Endothelial cell (in vitro differentiated cells): ENCODE measurements at regions not wholly inside any gene's neighbourhood (a gene's known extent, or its start where the extent isn't known, plus 50 kb on each side); places are given as distances from the start of the nearest gene placed in this dataset.

Source experiments
- DNase-seq: peaks from one replicate; pipeline ENCODE4 v3.0.0; 2021; ENCODE audit warnings: low spot score
- H3K27ac Mint-ChIP-seq: one replicate; pipeline ENCODE4 v1.8.0; 2021; ENCODE audit warnings: mixed read lengths, inconsistent platforms; ENCODE audit not compliant: unreplicated experiment
- H3K27me3 Mint-ChIP-seq: one replicate; pipeline ENCODE4 v1.8.0; 2021; ENCODE audit warnings: mild to moderate bottlenecking, moderate library complexity, mixed read lengths, inconsistent platforms; ENCODE audit not compliant: unreplicated experiment
- H3K36me3 Mint-ChIP-seq: one replicate; pipeline ENCODE4 v1.8.0; 2021; ENCODE audit warnings: mild to moderate bottlenecking, low read depth, mixed read lengths, inconsistent platforms; ENCODE audit not compliant: unreplicated experiment
- H3K4me1 Mint-ChIP-seq: one replicate; pipeline ENCODE4 v1.8.0; 2021; ENCODE audit warnings: mild to moderate bottlenecking, mixed read lengths, inconsistent platforms; ENCODE audit not compliant: unreplicated experiment
- H3K4me3 Mint-ChIP-seq: one replicate; pipeline ENCODE4 v1.8.0; 2021; ENCODE audit warnings: mild to moderate bottlenecking, mixed read lengths, inconsistent platforms; ENCODE audit not compliant: unreplicated experiment
- H3K9me3 Mint-ChIP-seq: one replicate; pipeline ENCODE4 v1.8.0; 2021; ENCODE audit warnings: mixed read lengths, inconsistent platforms; ENCODE audit not compliant: unreplicated experiment
- CTCF ChIP-seq: fragments of 200-600 bp; sonication (generic); IDR thresholded peaks from one replicate; pipeline ENCODE4 v1.5.0; 2021; ENCODE audit warnings: antibody characterized with exemption; ENCODE audit not compliant: unreplicated experiment

DNA sequence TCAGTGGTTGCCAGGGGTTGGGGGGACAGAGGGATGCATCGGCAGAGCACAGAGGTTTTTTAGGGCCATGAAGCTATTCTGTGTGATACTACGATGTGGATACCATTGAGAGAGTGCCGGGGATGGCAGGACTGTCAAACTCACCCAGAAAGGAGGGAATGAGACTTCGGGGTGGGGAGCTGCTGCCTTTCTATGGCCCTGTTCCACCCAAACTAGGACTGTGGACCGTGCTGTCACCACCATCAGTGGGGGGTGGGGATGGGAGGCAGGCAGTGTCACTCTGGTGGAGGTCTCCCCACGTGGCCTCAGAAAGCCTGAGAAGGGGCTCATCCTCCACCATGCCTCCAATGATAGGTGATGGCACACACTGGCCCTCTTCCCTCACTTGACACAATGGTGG, 146.2 kb downstream of the PTPN20 start:
- Mint-ChIP-seq H3K9me3 (no peaks in the 10 kb centered on the region), H3K36me3 (no peaks in the 10 kb centered on the region), H3K27ac (no peak overlapping the region), H3K4me3 (no peak overlapping the region), H3K4me1 (peaks cover 14% of the 10 kb centered on the region), H3K27me3 (peaks cover 6% of the 10 kb centered on the region)
- DNase-seq, result no peak
- TF ChIP-seq CTCF, result no peak

GRCh38 chr10:47058032-47058702, 146.9 kb downstream of the PTPN20 start:
- H3K4me3 Mint-ChIP-seq, result no peak overlapping the region
- H3K9me3 Mint-ChIP-seq, result no peaks in the 10 kb centered on the region
- H3K36me3 Mint-ChIP-seq, result no peaks in the 10 kb centered on the region
- H3K27ac Mint-ChIP-seq, result no peak overlapping the region
- no peak for DNase-seq
- H3K4me1 Mint-ChIP-seq, result peaks cover 14% of the 10 kb centered on the region
- H3K27me3 Mint-ChIP-seq, result peaks cover 6% of the 10 kb centered on the region
- no peak for TF ChIP-seq CTCF

DNA sequence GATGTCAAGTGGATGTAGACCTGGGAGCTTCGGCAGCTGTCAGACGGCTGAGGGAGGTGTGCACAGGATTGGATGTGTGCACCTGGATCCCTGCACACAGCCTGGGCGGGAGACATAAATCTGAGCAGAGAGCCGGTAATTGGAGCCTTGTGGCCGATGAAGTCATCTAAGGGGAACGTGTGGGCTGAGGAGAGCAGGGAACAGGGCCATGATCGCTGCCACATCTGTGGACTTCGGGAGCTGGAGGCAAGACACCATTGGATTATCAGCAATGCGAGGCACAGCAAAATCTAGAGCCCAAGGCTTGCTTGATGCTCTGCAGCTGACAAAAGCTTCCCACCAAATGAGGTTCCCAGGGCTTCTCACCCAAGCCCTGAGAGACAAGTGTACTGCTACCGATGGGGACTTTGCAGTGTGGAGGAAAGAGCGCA, 147.7 kb downstream of the PTPN20 start:
- Mint-ChIP-seq H3K27me3 (peaks cover 6% of the 10 kb centered on the region), H3K4me1 (peaks cover 14% of the 10 kb centered on the region), H3K27ac (no peak overlapping the region), H3K9me3 (no peaks in the 10 kb centered on the region), H3K4me3 (no peak overlapping the region), H3K36me3 (no peaks in the 10 kb centered on the region)
- no peak for TF ChIP-seq CTCF
- no peak for DNase-seq

DNA sequence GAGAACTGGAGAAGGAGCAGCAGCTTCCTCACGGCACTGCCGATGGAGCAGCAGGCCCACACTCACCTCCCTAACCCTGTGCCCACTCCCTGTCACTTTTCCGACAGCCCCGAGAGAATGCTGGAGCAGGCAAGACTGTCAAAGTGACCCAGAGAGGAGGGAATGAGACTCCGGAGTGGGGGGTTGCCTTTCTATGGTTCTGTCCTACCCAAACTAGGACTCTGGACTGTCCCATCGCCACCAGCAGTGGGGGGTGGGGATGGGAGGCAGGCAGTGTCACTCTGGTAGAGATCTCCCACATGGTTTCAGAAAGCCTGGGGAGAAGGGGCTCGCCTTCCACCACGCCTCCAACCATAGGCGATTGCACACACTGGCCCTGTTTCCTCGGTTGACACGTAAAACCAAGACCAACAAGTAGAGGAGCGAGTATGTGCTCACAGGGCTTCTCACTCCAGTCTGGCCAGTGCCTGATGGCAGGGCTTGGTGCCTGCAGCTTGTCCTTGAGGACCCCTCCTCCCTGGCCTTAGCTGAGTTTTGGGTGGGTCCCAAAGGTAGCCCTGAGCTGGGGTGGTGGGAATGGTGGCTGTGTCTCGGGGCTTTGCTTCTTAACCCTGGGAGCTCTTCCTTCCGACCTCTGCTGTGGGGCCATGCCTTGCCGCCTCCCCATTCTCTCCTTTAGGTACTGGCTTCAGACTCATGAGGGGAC, 148.5 kb downstream of the PTPN20 start:
- Mint-ChIP-seq H3K27ac (no peak overlapping the region), H3K4me1 (peaks cover 14% of the 10 kb centered on the region), H3K9me3 (no peaks in the 10 kb centered on the region), H3K36me3 (no peaks in the 10 kb centered on the region), H3K4me3 (no peak overlapping the region), H3K27me3 (peaks cover 6% of the 10 kb centered on the region)
- TF ChIP-seq CTCF, result no peak
- no peak for DNase-seq

- no peak overlapping the region for H3K27ac Mint-ChIP-seq
- no peaks in the 10 kb centered on the region for H3K9me3 Mint-ChIP-seq
- peaks cover 6% of the 10 kb centered on the region for H3K27me3 Mint-ChIP-seq
These were observed 149.1 kb downstream of the PTPN20 start for GRCh38 chr10:47060356-47060755.

More at GRCh38 chr10:47060356-47060755, 149.1 kb downstream of the PTPN20 start:
- no peak for DNase-seq
- TF ChIP-seq CTCF, result no peak
- H3K4me1 Mint-ChIP-seq, result peaks cover 13% of the 10 kb centered on the region
- no peak overlapping the region for H3K4me3 Mint-ChIP-seq
- H3K36me3 Mint-ChIP-seq, result no peaks in the 10 kb centered on the region
